ENCODE measurements at regions not wholly inside any gene's neighbourhood (a gene's known extent, or its start where the extent isn't known, plus 50 kb on each side); places are given as distances from the start of the nearest gene placed in this dataset.

DNA sequence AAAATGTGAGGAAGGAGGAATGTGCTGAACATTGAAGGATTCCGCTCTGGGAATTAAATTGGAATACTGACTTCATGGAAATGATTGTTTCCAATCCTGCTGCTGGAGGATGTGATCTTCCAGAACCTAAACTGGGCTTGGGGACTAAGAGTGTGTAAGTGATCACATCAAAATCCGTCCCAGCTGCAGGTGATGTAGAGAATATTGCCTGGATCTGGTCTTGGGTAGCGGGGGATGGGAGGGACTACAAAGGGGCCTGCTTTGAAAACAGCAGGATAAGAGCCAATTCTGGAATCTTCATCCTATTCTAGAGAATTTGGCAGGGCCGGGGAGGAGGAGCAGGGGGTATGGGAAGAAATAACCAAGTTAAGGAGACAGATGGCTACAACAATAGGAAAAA is 552.2 kb upstream of the FZD8 start:
- DNase-seq, result no peak

DNA sequence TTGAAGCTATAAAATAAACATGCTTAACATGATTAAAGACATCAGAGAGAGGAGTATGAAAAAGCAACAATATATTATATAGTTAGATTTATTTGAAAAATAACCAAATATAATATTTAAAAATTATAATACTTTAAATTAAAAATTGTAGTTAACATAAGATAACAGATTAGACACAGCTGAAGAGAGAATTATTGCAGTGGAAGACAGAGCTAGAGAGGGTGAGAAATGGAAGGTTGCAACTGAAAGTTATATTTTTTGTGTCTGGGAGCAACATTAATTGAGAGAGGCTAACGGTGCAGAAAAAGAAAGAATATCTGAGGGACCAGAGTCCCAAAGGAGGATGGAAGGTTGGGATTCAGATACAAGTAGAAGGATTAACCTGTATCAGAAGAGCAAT is 548.9 kb upstream of the FZD8 start:
- no peak for DNase-seq

DNA sequence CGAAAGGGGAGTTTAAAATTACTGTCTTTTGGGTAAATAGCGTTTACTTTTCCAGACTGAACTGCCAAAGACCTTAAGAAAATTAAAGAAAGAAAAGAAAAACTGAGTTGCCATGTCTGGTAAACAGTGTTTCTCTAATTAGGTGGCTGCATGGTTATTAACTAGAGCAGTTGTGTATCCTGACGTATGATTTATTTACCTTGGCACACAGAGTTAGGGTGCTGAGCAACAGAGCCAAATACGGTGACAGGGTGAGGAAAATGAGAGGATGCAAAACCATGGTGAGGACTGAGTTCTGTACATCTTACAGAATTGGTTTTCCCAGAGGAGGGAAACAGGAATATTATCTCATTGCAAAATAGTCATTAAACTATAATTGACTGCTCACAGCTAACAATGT is 546.4 kb upstream of the FZD8 start:
- no peak for DNase-seq

DNA sequence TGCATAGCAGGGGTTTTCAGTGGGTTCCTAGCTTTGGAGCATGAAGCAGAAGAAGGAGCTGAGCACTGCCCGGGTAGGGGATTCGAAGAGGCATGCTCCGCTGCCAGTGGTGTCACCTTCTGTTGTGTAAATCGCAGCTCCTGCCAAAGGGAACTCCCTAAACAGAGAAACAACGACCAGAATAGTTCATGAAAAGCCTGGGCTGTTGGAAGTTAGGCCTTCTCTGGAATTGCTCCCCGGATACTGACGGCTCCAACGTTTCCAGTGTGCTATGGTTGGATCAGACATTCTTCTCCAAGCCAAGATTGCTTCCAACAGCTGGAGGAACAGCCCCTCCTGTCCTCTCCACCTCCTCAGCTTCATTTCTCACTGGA is 546.0 kb upstream of the FZD8 start:
- no peak for DNase-seq

DNA sequence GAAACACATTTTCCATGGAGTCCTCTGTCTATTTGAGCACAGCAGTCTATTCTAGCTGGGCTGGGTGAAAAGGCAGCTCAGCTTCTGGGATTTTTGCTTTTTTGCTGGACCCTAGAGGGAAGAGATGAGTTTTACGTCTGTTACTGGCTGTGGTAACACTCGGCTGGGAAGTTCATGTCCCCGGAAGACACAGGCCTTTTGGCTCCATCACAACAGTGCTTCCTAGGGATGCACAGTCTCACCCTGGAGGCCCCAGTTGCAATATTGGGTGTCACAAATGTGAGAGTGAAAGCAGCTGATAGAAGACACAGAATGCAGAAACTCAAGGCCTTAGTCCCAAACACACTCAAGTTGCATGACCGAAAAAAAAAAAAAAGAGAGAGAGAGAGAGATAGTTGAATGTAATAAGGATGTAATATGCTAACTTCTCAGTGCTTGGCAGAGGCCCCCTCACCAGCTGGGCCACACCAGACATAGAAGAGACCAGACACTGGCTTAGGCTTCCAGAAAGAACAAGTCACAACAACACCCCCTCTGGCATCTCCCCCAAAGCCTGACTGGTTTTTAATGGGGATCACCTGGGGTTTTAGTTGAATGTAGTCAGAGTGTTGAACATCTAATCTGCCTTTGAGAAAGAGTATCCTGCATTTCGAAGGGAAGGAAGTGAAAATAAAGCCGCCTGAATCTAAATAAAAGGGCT is 545.4 kb upstream of the FZD8 start:
- no peak for DNase-seq

DNA sequence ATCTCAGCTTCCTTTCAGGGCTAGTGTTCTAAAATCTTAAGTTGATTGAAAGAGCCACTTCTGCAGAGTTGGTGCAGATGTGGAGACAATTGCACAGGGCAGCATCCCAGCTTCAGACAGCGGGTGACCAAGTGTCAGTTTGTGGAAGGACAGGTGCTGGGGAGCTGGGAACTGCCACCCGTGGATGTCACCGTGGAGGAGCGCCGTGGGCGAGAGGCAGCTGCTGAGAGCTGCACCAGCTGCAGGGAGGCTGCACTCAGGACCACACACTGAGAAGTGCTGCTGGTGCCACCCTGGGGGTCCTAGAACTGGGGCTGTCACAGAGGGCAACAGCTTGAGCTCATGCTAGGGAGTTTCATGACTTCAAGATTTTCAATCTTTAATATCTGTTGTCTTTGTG is 543.0 kb upstream of the FZD8 start:
- DNase-seq, result no peak

DNA sequence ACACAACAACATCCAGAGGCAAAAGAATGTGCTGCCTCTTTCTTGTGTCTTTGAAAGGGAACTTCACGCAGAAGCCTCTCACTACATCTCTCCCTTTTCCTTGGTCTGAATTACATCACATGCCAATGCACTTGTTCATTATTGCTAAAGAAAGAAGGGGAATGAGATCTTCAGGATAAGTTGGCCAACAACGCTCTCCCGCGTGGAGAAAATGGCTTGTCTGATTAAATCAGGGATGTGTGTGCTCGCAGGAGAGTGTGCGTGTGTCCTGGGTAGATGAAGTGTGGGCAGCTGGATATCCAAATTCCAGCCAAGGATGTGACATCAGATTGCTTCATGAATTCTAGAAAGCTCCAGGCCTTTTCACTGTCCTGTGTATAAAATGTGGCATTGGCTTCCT is 541.6 kb upstream of the FZD8 start:
- no peak for DNase-seq

DNA sequence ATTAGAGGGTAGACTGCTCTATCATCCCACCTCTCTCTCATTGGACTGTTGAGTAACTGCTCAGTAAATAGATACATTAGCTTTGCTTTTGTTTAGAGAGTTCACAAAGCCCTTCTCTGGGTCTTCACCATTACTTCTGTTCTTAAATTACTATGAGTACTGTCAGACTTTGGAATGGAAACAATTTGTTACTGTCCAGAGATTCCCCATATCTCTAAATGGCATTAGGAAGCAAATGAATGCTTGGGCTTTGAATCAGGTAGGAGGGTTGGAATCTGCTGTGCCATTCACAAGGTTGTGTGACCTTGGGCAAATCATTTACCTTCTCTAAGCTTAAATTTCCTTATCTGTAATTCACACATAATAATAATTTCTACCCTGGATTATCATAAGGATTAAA is 541.0 kb upstream of the FZD8 start:
- DNase-seq, result no peak

DNA sequence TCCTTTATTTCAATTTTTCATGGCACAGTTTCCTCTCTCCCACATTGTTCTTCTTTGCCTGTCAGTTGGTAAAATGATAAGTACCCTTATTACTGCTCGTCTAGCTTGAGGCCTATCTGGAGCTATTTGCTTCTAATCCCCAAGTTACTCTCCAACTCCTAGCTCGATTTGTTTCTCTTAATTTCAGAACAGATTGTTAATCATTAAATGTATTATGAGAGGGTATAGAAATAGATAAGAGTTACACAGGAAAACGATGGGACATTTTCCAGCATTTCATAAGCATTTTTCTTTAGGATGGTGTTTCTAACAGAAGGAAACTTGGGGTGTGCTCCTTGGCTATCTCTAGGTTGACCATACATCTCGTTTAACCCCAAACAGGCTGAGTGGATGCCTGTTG is 540.5 kb upstream of the FZD8 start:
- no peak for DNase-seq

DNA sequence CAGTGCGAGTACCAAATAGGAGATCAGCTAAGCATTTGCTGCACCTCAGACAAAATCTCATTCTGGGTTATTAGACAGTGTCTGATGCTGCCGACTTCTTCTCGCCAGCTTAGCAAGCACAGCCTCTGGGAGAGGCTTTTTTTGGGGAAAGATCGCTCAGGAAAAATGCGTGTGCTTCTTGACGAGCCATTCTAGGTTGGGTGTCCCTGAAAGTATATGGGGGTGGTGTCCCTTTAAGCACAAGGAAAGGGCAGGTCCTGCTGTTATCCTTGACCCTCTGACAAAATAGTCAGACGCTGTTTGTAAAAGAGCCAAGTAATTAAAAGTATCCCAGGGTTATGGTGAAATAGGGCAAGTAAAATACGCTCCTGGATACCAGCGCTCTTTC is 540.1 kb upstream of the FZD8 start:
- DNase-seq, result no peak

DNA sequence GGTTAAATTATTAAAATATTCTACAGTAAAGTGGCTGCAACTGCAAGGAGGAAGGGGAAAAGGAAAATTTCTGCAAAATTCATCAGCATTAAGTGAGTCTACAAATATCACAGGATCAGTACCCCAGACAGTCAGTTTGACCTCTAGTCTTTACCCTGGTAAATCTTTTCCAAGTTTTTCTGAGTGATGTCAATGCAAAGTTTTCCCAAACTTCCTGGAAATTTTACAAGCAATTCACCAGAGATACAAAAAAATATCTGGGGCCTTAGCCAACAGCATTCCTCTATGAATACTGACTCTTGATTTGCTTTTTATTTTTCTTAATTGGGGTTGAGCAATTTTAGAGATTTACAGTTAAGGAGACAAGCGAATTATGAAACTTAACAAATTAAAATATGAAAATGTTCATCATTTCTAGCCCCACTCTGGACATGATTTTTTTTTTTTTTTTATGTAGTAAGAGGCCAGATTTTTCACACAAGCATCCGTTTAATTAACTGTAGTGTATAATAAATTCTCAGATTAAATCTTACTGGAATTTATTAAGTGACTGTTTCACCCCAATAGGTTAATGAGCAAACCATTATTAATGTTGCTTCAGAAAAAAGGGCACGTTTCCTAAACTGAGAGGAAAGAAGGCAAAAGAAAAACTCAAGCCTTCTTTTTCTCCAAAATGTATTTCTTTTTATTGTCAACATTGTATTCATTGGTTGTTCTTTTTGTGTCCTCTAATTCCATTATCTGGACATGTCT is 539.5 kb upstream of the FZD8 start:
- DNase-seq, result no peak

DNA sequence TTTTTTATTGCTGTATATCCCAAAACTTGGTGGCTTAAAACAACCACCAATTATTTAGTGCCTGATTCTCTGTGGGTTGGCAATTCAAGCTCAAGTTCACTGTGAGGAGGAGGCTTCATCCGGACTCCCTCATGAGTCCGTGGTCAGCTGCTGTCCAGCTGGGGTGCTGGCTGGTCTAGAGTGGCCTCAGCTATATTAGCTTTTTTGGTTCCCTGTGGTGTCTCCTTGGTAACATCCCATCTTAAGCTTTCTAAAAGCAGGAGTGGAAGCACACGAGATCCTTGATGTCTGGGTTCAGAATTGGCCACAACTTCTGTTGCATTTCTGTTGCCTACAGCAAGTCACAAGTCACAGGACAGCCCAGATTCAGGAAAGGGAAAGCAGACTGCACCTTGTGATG is 536.5 kb upstream of the FZD8 start:
- DNase-seq, result no peak

DNA sequence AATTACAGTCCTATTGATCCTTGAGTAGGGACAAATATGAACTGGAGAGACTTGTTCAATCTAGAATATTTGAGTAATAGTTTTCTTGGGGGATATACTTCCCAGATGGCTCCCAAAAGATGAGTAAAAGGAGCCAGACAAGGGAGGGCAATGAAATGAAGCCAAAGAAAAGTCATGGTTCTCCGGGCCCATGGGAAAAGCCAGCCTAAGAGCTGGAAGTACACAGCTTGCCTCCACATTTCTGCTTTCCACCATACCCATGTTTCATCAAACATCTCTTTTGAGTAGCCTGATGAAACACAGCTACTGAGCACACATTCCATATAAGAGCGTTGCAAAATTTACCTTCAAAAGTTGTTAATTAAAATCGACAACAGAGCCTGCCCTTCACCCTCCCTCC is 535.0 kb upstream of the FZD8 start:
- DNase-seq, result no peak

DNA sequence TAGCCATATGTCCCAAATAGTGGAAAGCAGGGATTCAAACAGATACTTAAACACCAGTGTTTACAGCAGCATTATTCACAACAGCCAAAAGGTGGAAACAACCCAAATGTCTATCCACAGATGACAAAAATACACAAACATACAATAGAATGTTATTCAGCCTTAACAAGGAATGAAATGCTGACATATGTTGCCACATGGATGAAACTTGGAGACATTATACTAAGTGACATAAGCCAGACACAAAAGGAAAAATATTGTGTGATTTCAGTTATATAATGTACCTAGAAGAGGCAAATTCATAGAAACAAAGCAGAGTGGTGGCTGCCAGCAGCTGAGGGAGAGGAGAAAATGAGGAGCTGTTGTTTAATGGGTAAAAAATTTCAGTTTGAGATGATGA is 533.9 kb upstream of the FZD8 start:
- no peak for DNase-seq

DNA sequence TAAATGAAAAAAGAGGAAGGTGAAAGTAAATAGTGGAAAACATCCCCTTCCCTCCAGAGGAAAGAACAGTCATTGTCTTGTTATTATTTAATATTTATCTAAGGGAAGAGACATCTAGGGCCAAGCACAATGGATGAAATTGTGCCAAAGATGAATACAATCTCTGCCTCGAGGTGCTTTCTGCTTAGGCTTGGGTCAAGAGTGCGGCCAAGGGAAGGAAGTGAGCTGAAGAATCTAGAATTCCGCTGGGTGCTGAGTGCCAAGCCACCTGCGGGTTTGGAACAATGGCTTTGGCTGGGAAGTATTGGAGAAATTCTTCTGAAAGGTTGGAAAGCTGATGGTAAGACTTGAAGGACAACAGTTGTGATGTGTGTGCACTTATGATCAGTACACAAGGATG is 531.3 kb upstream of the FZD8 start:
- DNase-seq, result no peak

DNA sequence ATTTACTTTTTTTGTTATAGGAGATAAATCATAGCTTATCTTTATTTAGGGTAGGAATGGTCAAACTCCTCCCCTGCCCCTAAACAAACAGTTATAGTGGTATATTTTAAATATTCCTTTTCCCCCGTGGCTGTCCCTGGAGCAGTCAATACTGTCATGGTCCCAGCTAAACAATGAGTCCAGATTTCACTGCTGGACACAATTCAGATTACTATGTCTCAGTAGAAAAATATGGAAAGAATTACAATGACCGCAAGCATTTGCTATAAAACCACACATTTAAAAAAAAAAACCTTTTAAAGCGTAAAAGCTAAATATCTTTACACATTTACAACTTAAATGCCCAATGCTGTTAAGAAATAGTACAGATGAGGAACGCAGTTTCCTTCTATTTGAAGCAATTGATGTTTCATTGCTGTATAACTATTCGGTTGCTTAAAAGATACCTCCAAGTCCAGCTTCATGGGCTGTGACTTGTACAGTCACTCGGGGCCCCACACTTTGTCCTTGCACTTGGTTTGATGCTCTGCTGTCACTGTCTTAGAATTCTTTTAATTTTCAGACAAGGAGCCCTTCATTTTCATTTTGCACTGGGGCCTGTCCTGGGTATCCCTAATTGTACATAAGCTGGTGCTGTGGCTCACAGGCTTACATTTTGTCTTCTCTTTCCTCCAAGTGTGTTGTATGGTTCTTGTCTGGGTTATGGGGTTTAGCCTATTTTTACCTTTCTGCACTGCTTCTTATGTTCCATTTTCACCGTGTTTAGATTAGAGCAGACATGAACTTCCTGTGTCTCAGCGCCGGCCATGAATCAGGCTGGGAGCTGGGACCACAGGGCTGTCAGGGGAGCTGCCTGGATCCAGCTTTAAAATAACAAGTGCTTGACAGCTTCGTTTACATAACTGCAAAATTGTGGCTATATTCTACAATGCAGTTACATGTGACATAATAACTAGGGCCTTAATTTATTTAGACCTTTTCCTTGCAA is 530.2 kb upstream of the FZD8 start:
- DNase-seq, result peak; percentile 2

DNA sequence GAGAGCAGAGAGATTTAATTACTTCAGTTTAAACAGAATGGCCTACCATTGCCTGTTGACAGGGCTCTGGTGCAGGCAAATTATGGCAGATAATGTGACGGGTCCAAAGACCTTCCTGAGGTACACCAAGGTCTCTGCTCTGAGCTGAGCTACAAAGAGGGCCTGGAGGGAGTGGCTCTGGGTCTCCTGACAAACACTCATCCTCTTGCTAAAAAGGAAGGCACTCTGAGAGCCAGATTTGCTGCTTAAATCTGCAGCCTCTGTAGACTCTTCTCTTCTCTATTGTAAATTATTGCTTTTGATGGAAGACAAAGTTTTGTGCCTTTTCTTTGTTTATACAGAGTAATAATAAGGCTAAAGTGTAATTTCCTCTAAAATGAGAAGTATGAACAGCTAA is 529.5 kb upstream of the FZD8 start:
- DNase-seq, result no peak

DNA sequence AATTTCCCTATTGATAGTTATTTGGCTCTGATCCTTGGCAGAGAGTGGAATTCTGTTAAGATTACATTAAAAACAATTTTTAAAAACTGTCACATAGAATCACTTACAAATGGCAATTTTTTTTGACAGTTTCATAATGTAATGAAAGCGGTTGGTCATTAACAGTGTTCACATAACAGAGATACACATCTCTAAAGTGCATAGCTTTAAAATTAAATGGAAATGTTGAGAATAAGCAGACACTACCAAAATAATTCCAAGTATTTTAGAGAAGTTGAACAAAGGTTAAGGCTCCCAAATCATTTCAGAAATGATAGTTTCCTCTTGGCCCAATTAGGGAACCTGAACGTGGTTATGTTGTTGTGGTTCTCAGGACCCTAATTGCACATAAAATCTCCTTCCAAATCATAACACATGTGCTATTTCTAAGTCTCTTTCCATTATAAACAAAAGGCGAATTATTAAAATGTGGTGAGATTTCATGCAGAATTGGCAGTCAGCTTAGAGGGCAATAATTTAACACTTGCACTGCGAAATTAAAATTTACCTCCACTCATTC is 528.9 kb upstream of the FZD8 start:
- no peak for DNase-seq

DNA sequence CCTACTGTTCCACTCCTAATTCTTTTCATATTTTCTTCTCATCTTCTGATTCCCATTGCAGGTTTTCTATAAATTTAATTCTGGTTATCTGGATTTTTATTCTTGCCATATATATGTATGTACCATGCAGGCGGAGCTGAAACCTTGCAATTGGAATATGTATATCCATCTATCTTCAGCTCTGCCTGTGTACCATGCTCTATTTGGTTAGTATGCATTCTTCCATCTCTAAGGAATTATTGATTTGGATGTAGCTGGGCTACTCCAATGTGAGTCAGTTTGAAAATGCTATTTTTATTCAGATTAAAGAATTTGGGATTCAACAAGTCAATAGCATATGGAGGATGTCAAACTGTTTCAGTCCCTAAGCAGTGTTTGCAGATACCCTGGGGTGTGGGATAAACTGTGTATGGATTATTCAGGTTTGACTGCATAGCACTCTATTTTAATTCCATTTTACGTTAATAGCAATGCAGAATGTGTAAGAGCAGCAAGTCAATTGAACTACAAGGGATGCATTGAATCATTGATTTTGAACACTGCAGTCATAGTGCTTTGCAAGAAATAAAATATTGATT is 528.1 kb upstream of the FZD8 start:
- no peak for DNase-seq

DNA sequence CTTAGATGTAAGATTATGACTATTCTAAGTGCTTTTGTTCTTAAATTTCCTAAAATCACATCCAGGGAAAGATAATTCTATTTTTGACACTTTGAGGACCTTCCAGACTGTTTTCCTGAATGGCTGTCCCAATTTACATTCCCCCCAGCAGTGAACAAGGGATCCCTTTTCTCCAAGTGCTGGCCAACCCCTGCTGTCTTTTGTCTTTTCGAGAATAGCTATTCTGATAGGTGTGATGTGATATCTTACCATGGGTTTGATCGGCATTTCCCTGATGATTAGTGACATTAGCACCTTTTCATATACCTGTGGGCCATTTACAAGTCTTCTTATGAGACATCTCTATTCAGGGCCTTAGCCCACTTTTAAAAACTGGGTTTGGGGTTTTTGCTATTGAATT is 526.7 kb upstream of the FZD8 start:
- DNase-seq, result no peak

DNA sequence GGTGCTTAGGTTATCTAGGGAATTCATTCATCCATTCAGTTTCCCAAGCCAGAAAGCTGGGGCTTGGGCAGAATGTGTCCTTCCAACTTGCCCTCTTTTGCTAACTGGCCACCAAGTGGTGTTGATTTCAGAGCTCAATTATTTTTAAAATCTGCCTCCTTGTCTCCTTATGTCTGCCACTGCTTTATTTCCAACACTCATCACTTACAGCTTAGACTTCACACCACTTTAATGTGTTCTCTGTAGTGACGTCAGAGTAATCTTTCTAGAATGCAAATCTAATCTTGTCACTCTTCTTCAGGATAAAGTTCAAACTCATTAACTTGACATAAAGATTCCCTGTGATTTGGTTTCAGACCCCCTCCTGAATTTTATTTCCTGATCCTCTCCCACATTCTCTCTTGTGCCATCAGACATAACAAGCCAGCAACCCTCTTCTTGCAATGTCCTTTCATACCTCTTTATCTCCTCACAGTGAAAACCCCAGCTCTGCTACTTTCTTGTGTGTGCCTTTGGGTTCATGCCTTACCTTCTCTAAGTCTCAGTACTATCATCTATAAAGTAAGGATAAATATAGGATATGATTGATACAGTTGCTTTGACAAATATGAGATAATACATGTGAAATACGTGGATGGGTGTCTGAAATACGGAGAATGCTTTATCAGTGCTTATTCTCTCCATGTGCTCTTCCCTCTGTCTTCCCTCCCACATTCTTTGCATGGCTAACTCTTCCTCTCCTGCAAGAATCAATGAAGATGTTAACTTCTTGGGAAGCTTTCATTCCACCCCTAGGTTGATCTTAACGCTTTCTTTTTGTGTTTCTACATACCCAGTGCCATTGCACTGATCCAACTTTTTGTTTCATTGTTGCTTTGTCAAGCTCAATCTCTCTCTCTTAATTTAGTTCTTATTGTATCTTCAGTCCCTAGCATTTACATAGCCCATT is 522.7 kb upstream of the FZD8 start:
- DNase-seq, result no peak

DNA sequence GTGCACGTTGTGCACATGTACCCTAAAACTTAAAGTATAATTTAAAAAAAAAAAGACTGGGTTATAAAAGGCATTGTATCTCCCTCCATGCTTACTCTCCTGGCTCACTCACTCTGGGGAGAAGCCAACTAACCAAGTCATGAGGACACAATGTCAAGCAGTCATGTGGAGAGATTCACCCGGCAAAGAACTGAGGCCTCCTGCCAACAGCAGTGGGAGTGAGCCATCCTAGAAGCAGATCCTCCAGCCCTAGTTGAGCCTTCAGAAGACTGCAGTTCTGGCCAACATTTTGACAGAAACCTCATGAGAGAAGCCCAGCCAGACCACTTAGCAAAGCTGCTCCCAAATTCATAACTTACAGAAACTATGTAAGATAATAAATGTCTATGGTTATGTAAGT is 521.7 kb upstream of the FZD8 start:
- no peak for DNase-seq

Data from OCI-M1 (cell line).